ENCODE measurements at regions not wholly inside any gene's neighbourhood (a gene's known extent, or its start where the extent isn't known, plus 50 kb on each side); places are given as distances from the start of the nearest gene placed in this dataset.
"Not testable (repeated sequence)": the region's sequence is repeated elsewhere in the genome, so short reads cannot be mapped to it uniquely, and the experiment has no call there.

- DNase-seq = no peak
Measured at GRCh38 chr16:86718118-86718517, 139.8 kb downstream of the FOXL1 start.

- no peak for DNase-seq
Measured at GRCh38 chr16:86722970-86723369, 144.6 kb downstream of the FOXL1 start.

GRCh38 chr16:86723689-86724088, 145.3 kb downstream of the FOXL1 start:
- no peak for DNase-seq

- no peak for DNase-seq
Measured at GRCh38 chr16:86725401-86725800, 147.1 kb downstream of the FOXL1 start.

GRCh38 chr16:86726340-86726739, 148.0 kb downstream of the FOXL1 start:
- no peak for DNase-seq

GRCh38 chr16:86727131-86727530, 148.8 kb downstream of the FOXL1 start:
- no peak for DNase-seq

- no peak for DNase-seq
Measured at GRCh38 chr16:86727632-86728031, 149.3 kb downstream of the FOXL1 start.

GRCh38 chr16:86729686-86730085, 151.3 kb downstream of the FOXL1 start:
- DNase-seq = no peak

GRCh38 chr16:86730086-86730485, 151.7 kb downstream of the FOXL1 start:
- no peak for DNase-seq

GRCh38 chr16:86730597-86730996, 152.2 kb downstream of the FOXL1 start:
- no peak for DNase-seq

GRCh38 chr16:86732621-86733295, 154.4 kb downstream of the FOXL1 start:
- DNase-seq = no peak

- DNase-seq = no peak
Measured at GRCh38 chr16:86733546-86734254, 155.4 kb downstream of the FOXL1 start.

- no peak for DNase-seq
Measured at GRCh38 chr16:86734543-86735460, 156.5 kb downstream of the FOXL1 start.

GRCh38 chr16:86735727-86736126, 157.4 kb downstream of the FOXL1 start:
- no peak for DNase-seq

- DNase-seq = no peak
Measured at GRCh38 chr16:86736502-86736901, 158.2 kb downstream of the FOXL1 start.

- no peak for DNase-seq
Measured at GRCh38 chr16:86737083-86737482, 158.7 kb downstream of the FOXL1 start.

GRCh38 chr16:86738322-86738721, 160.0 kb downstream of the FOXL1 start:
- not testable (repeated sequence) for DNase-seq

- DNase-seq = no peak
Measured at GRCh38 chr16:86739178-86739577, 160.8 kb downstream of the FOXL1 start.

GRCh38 chr16:86739808-86740207, 161.5 kb downstream of the FOXL1 start:
- no peak for DNase-seq

- DNase-seq = no peak
Measured at GRCh38 chr16:86740298-86740697, 161.9 kb downstream of the FOXL1 start.

GRCh38 chr16:86740906-86741799, 162.8 kb downstream of the FOXL1 start:
- no peak for DNase-seq

- DNase-seq = no peak
Measured at GRCh38 chr16:86747761-86748160, 169.4 kb downstream of the FOXL1 start.

- no peak for DNase-seq
Measured at GRCh38 chr16:86748652-86749051, 170.3 kb downstream of the FOXL1 start.
